GM04504 (cell line): ENCODE measurements at regions not wholly inside any gene's neighbourhood (a gene's known extent, or its start where the extent isn't known, plus 50 kb on each side); places are given as distances from the start of the nearest gene placed in this dataset.
"Not testable (repeated sequence)": the region's sequence is repeated elsewhere in the genome, so short reads cannot be mapped to it uniquely, and the experiment has no call there.

ENCODE experiments used
- DNase-seq: peaks from one replicate; pipeline ENCODE4 v3.0.0-alpha.2; 2012; ENCODE audit warnings: low read depth

DNA sequence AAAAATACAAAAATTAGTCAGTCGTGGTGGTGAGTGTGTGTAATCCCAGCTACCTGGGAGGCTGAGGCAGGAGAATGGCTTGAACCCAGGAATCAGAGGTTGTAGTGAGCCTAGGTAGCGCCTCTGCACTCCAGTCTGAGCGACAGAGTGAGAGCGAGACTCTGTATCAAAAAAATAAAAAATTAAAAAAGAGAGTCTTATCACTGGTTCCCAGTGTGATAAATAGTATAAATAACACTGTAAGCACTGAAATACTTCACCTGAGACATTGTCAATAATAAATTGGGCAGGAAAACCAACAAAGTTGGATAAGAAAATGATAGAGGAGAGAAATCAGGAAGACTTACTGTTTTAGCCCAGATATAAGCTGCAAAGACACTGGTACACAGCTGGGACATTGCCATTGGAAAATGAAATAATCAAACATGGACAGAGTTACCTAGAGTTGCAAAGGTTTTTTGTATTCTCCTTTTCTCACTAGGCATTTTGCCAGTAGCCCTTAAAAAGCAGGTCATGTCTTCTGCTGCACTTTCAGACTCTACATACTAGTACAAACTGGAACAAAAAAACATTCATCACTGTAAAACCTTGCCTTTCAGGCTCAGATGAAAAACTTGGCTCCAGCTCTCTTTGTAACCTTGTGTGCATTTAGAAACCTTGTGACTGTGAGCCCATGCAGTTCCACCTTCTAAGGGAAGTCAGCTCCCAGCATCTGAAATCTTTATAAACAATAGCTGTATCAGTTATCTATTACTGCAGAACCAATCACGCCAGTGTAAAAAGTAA, 55.0 kb upstream of the PPP1R2C start:
- DNase-seq = no peak

DNA sequence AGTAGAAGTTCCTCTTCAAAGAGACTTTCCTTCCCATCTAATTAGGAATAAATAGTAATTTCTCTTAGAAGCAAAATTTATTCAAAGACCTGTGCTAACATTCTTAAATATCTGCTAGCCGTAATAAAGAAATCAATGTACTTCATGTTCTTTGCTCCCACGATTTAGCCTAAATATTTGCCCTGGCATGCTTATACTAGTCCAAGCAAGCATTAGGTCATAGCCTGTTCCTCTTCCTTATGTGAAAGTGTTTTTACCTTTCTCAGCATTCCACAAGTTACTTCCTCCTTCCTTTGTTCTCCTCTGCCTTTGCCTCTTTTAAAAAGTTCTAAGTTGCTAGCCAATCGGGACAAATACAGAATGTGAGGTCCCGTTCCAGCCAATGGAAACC, 55.6 kb upstream of the PPP1R2C start:
- DNase-seq = not testable (repeated sequence)

DNA sequence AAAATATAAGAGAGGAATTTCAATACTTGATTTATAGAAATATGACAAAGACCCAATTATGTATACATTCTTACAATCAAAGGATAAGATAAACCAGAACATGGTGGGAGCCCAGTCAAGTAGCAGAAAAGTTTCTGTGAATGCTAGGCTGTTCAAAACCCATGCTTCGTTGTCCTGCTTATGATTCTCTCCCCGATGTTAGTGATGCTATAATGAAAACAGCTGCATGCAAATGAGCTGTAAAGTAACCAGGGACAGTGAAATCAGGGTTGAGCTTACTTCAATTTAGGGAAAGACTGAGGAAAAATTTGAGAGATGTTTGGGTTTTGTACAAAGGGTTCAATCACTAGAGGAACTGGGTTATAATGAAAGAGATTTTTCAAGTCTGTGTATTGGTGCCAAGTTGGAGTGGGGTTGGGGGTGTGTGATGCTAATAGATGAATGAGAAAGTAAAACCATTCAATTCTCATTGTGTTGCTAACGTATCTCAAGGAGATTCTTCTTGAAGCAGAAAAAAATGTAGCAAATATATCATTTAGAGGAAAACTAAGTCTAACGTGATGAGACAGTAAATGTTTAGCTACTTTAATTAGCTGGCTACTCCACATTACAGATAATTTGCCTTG, 59.3 kb upstream of the PPP1R2C start:
- no peak for DNase-seq

DNA sequence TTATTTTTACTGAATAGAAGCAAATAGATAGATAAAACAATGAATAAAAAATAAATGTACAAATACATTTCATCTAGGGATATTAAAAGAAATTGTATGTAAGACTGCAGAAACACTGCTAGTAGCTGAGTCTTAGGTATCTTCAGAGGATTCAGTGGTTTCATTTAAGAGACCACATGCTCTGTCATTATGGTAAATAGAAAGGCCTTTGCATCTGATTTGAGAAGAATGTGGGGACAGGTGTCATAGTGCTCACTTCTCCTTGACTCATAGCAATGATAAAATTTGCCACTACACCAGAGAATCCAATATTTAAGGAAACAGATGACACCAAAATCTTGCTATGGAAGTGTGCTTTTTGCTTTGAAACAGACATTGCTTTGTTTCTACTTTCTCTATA, 59.8 kb upstream of the PPP1R2C start:
- no peak for DNase-seq

DNA sequence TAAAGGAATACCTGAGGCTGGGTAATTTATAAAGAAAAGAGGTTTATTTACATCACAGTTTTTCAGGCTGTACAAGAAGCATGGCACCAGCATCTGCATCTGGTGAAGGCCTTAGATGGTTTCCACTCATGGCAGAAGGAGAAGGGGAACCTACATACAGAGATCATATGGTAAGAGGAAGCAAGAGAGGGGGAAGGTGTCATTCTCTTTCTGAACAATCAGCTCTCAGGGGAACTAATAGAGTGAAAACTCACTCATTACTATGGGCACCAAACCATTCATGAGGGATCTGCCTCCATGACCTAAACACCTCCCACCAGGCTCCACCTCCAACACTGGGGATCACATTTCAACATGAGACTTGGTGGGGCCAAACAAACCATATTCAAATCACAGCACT, 61.7 kb upstream of the PPP1R2C start:
- no peak for DNase-seq

DNA sequence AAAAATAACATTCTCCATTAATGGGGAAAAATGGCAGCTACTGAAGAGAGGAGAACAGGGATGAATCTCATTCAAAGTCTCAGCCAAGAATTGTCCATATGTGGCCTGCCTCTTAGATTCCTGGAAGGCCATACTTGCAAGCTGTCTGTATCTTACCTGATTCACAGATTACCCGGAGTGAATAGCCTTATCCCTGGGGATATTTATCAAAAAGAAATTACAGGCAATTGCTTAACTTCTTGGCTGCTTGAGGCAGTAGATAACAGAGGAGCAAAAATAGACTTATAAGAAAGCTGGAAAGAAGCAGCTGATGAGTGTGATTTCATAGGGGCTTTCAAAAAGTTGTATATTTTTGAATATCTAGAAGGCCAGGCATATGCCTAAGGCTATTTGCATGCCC, 68.8 kb upstream of the PPP1R2C start:
- no peak for DNase-seq

DNA sequence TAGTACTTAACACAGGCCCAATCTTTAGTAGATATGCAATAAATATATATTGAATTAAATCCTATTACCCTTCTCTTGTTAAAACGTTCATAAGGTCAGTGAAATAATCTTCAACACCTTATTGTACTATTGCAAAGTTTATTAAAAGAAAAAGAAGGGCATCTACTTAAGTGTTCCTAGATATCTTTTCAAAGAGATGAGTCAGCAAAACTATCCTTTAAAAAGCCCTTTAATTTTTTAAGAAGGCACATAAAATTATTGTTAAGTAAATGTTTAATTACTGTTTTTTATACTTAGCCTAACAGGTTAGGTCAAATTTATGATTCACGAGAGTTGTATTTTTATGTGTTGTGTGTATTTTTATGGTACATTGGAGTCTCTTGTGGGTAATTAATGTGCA, 77.3 kb upstream of the PPP1R2C start:
- DNase-seq = no peak

DNA sequence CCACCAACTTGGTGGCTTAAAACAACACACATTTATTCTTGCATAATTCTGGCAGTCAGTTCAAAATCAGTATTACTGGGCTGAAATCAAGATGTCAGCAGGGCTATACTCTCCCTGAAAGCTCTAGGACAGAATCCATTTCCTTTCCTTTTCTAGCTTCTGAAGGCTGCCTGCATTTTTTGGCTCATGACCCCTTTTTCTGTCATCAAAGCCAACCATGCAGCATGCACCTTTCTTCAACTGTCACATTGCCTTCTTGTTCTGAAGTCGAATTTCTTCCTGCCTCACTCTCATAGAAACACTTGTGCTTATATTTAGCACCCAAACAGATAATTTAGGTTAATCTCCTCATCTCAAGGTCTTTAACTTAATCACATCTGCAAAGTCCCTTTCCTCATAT, 79.8 kb upstream of the PPP1R2C start:
- DNase-seq = no peak

DNA sequence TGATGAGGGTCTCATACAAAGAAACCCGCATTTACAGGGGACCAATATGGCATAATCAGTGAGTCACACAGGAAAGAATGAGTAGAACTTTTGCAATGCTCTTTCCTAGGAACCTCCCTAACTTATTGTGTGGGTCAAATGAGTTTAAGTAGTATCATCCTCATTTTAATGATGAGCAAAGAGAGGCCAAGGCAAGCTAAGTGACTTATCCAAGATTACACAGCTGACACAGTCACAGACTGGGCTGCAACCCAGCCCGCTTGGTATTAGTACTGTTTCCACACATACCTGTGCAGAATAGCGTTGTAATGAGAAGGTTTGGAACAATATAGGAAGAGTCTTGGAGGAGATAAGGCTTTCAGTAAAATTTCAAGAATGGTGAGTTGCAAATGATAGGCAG, 91.0 kb upstream of the PPP1R2C start:
- DNase-seq = no peak

DNA sequence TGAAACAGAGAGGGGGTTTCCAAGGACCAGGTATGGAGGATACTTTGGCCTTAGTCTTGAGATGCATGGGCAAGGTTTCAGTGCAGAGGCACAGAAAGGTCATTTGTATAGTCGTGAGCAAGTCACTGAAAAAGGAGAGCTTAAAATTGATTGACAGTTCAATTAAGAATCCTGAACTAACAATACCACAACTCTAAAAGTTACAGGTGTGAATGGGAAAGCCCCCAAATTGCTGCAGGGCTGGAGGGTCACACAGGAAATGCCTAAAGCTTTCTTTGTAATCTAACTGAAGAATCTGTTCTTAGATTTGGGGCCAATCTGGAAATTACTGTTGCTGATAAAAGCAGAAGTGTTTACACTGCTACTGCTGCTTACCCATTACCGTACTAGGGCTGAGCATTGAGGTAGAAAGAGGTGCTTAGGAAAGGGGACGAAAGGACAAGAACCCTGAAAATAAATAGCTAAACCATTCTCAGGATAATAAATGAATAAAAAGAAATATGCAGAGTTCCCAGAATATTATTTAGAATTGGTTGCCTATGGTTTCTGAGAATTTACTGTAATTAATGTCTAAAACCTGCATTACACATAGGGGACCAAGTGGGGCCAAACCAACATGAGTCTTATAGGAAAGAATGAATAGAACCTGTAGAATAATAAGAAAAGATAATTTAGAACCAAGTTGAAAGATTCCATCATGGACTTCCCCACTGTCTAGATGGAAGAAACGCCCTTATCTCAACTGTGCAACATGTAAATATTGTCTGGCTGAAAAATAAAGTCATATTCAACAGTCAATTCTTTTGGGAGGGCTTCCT, 91.9 kb upstream of the PPP1R2C start:
- DNase-seq = no peak

DNA sequence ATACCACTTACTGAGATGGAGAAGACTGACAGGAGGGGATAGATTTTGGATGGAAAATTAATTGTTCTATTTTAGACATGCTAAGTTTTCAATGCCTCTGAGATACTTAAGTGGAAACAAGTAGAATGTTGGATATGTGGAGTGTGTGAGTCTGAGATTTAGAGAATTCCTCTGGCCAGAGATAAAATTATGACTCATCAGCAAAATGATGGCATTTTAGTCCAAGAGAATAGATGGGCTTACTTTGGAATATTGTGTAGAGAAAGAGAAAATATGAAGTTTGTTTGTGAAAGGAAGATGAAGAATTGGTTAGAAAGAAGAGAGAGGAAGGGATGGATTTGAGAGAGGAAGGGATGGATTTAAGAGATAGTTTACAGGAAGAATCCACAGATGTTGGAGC, 108.6 kb upstream of the PPP1R2C start:
- no peak for DNase-seq

DNA sequence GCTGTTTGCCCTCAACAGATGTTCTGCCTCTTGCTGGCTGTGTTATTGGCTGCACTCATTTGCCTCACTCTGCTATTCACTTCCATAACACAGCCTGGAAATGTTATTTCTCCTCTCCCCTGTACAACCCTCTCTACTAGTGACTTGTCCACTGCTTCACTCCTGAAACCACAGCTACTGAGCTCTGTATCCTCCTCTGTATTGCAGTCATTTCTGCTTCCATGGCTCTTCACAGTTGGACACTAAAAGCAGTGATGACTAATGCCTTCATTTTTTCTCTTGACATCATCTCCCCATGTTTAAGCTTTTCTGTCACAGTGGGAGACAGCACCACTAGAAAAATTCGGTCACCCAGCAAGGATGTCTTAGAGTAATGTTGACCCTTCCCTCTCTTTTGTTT, 123.0 kb upstream of the PPP1R2C start:
- DNase-seq = no peak

DNA sequence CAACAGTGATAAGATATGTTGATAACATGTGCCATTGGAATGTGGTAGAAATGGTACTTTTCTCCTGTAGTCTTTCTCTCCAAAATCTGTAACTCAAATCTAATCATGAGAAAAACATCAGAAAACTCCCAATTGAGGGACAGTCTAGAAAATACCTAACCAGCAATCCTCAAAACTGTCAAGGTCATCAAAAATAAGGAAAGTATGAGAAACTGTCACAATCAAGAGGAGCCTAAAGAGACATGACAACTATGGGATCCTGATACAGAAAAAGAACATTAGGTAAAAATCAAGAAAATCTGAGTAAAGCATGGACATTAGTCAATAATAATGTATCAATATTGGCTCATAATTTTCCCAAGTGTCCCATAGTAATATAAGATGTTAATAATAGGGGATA, 124.5 kb upstream of the PPP1R2C start:
- no peak for DNase-seq

DNA sequence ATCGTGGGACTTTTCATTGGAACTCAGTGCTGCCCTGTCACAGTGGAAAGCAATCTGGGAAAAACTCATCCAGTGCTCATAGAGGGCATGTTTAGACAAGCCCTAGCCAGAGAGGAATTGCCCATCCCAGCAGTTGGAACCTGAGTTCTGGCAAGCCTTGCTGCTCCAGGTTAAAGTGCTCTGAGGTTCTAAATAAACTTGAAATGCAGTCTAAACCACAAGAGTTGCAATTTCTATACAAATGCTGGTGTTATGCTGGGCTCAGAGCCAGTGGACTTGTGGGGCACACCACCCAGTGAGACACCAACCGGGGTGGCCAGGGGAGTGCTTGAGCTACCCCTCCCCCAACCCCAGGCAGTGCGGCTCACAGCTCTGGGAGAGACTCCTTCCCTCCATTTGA, 142.8 kb upstream of the PPP1R2C start:
- no peak for DNase-seq

DNA sequence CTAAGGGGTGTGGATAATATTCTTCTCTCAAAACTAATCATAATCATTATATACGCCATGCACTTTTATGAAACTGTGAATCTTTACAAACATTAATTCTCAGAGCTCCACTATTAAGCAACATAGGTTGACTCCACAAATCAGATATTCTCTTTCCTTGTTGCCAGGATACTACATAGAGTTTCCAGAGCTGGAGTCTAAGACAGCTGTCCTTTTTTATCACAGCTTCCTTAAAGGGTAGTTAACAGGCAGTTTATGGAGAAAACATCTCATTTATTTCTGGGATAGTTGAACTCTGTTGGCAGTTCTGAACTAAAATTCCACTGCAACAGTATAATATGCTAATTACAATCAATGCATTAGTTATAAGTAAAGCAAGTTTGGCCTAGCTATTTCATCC, 152.1 kb upstream of the PPP1R2C start:
- DNase-seq = no peak

DNA sequence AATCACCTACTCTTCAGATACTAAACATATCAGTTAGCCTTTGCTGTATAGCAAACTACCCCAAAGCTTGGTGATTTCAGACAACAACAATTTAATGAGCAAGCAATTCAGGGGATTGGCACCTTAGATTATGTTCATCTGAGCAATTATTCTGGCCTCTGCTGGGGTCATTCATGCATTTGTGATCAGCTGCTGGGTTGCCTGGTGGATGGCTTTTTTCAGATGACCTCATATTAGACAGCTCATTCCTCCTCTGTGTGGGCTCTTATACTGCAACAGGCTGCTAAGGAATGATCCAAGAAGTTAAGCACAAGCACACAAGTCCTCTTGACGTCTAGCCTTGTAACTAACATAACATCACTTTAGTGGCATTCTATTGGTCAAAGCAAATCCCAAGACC, 153.0 kb upstream of the PPP1R2C start:
- DNase-seq = no peak

DNA sequence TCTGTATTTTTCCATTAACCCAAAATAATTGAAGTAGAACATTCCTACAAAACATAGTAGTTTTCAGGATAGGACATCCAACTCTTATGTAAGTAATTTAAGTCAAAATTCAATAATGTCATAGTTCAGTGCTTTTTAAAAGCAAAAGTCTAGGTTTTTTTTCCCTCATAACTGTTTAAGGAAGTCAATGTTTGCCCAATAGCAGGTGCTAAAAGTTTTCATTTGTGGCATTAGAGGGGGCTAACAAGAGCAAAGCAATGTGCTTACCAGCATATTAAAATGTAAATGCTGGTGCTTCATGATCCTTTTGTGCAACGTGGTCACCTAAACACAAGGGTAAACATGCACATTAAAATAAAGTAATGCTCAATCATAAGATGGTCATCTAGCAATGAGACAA, 155.2 kb upstream of the PPP1R2C start:
- DNase-seq = no peak

DNA sequence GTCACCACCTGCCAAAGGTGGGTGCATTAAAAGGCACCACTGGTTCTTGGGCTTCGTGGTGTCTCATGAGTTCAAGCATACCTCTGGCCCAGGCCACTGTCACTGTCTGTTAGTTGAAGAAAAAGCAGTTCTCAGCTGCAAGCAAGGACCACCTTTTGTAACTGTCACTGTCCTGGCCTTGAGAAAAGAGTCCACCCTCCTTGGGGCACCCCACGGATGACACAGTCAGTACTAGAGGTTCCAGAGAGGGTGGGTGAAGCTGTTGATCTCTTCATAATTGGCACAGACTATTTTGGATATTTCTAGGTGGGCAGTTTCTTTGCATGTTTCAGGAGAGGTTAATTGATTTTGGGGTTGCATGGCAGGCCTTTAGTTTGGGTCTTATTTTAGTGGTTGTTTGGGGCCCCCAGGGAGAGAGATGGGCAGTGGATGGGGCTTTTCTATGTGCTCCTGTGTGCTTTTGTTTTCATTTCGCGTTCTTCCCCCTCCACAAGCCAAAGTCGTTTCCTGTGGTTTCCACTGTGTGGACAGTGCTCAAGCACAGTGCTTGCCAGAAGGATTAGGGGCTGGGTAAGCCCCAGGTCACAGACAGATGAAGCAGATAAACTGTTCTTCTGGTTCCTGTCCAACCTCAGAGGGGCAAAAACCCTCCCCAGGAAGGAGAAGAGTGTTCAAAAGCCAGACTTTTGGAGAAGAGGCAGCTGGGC, 156.2 kb upstream of the PPP1R2C start:
- DNase-seq = no peak

DNA sequence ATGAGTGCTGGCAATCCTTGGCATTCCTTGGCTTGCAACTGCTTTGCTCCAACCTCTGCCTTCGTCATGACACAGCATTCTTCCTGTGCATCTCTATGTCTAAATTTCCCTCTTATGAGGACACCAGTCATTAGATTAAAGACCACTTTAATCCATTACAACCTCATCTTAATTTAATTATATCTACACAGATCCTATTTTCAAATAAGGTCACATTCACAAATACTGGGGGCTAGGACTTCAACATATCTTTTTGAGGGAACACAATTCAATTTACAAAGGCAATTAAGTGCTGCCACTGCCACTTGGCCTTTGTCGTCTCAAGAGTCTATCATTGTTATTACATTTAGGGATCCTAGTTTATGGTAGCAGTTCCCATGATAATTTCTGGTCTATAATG, 163.7 kb upstream of the PPP1R2C start:
- DNase-seq = no peak

DNA sequence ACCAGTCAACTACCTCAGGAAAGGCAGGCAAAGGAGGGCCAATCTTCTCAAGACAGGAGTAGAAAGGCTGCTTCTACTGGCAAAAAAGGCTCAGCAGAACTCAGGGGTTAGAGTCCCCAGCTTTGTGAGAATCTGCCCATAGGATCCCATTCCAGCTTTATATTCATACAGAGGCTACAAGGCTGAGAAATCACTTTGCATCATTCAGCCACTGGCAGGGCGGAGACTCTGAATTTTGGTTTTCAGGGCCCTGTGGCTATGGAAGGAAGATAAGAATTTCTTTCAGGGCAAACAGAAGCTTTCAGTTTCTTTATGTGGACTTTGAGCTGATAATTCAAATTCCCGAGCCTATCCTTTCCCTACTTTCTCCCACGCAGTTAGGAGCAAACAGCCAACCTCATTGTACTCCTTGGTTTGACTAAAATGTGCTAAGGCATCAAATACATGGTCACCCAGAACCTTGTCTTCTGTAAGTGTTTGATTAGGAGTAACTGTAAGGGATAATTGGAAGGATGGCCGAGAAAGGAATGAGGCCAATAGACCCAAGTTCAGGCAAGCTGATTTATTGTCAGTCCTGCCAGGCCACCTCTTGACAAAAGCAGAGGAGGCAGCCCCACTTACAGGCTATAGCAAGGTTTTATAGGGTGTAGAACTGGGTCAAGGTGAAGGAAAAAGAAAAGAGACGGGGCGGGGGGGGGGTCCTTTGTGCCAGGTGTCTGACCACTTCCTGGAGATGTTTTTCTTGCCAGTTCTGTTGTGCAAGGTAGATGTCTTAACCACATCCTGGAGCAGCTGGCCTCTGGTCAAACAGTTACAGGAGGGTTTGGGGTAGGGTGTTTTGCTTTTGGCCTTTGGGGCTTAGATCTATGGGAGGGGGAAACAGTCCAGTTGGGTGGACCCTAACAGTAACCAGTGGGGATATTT, 165.3 kb upstream of the PPP1R2C start:
- no peak for DNase-seq

DNA sequence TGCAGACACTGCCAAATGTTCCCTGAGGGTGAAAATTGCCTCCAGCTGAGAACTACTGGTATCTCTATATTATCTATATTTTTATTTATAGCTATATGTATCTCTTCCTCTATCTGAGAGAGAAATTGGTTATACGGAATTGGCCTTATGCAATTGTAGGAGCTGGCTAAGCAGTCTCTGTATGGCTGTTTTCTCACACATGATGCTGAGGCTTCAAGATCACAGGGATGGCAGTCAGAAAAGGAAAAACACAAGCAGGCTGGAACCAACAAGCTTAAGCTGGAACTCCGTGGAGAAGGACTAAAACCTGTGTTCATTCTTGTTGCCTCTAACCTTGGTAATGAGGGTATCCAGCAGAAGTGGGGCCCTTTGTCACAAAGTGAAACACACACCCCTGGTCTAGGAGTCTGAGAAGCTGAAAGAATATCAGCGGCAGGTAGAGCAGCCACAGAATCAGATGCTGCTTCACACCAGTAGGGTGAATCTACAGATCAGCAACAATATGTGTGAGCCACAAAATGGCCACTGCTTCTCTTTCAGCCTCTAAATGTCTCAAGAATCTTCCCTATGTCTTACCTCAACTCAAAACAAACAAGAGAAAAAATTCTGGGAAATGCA, 166.5 kb upstream of the PPP1R2C start:
- DNase-seq = no peak
